ENCODE measurements at regions not wholly inside any gene's neighbourhood (a gene's known extent, or its start where the extent isn't known, plus 50 kb on each side); places are given as distances from the start of the nearest gene placed in this dataset.

DNA sequence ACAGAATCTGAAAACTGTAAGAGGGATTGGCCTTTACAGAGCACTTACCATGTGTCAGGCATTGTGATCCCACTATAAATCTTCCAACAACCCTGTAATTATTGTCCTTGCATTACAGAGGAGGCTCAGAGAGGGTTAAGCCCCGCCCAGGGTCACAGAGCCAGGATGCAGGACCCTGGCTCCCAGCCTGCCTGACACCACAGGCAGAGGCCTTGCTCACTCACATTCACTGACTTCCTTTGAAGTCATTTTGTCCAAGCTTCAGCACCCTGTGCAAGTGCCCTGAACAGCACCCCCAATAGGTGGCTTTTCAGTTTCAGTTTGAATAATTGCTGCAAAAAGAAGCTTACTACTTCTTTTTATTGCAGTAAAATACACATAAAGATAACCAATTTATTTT is 256.8 kb upstream of the NFIA start:
- TF ChIP-seq SIRT6 (IDR thresholded peaks at IDR 0.05; ENCODE audit: low read length) (no peak), POLR2A (IDR thresholded peaks at IDR 0.05; ENCODE audit: control extremely low read depth in 1 of 2, low read depth in 2 of 2, low read length in 2 of 2) (no peak), EZH2 (IDR thresholded peaks at IDR 0.05; ENCODE audit: low read depth, low read length, severe bottlenecking) (no peak), JUN (IDR thresholded peaks at IDR 0.05; ENCODE audit: low read depth, low read length) (no peak), RAD21 (IDR thresholded peaks at IDR 0.05 in 1 of 2, conservative IDR thresholded peaks at IDR 0.05 in 1 of 2; ENCODE audit: low read depth in 2 of 2, low read length in 2 of 2) (0 out of 4 replicates have a peak, but pooled peaks of 1 of the 2 experiments have one; percentile 15), CBX8 (IDR thresholded peaks at IDR 0.05; ENCODE audit: borderline replicate concordance, low read depth, low read length) (no peak), RNF2 (IDR thresholded peaks at IDR 0.05; ENCODE audit: borderline replicate concordance, low read depth, low read length, missing control alignments, poor library complexity, severe bottlenecking) (no peak), GTF2F1 (IDR thresholded peaks at IDR 0.05; ENCODE audit: borderline replicate concordance, low read depth, low read length) (no peak)
- TF ChIP-seq, protein P1, sequence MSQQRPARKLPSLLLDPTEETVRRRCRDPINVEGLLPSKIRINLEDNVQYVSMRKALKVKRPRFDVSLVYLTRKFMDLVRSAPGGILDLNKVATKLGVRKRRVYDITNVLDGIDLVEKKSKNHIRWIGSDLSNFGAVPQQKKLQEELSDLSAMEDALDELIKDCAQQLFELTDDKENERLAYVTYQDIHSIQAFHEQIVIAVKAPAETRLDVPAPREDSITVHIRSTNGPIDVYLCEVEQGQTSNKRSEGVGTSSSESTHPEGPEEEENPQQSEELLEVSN (IDR thresholded peaks at IDR 0.05): no peak
- TF ChIP-seq, protein P2, sequence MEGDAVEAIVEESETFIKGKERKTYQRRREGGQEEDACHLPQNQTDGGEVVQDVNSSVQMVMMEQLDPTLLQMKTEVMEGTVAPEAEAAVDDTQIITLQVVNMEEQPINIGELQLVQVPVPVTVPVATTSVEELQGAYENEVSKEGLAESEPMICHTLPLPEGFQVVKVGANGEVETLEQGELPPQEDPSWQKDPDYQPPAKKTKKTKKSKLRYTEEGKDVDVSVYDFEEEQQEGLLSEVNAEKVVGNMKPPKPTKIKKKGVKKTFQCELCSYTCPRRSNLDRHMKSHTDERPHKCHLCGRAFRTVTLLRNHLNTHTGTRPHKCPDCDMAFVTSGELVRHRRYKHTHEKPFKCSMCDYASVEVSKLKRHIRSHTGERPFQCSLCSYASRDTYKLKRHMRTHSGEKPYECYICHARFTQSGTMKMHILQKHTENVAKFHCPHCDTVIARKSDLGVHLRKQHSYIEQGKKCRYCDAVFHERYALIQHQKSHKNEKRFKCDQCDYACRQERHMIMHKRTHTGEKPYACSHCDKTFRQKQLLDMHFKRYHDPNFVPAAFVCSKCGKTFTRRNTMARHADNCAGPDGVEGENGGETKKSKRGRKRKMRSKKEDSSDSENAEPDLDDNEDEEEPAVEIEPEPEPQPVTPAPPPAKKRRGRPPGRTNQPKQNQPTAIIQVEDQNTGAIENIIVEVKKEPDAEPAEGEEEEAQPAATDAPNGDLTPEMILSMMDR (IDR thresholded peaks at IDR 0.05; ENCODE audit: control extremely low read depth in 1 of 3, insufficient read depth in 1 of 3, low read depth in 1 of 3, low read length in 3 of 3): peak in 1 of 3 experiments; percentile 31; a peak in 1 of 4 replicates

More for the DNA sequence above, 256.8 kb upstream of the NFIA start:
- Histone ChIP-seq H4K8ac (ENCODE audit: extremely low read depth, insufficient read depth, low read length) (peak overlapping the region; percentile 41), H4K20me1 (replicated peaks in 1 of 2; ENCODE audit: control insufficient read depth in 1 of 2, insufficient read depth in 2 of 2, low read length in 2 of 2) (no peaks in the 10 kb centered on the region), H3K79me1 (ENCODE audit: low read depth, low read length) (no peaks in the 10 kb centered on the region), H3K18ac (ENCODE audit: extremely low read depth, low read length) (no peak overlapping the region), H3K9ac (replicated peaks in 1 of 4; ENCODE audit: extremely low read depth in 1 of 4, low read depth in 3 of 4, low read length in 3 of 4) (no peak overlapping the region), H2BK20ac (ENCODE audit: low read length) (no peak overlapping the region), H3K4me2 (ENCODE audit: insufficient read depth in 1 of 2, low read depth in 2 of 2, low read length in 2 of 2) (no peak overlapping the region), H3K4ac (replicated peaks; ENCODE audit: insufficient read length, low read depth, low read length) (no peak overlapping the region), H3K27ac (ENCODE audit: low read depth, low read length) (no peak overlapping the region), H3K79me2 (ENCODE audit: control insufficient read depth in 1 of 2, insufficient read depth in 2 of 2, low read length in 2 of 2) (no peaks in the 10 kb centered on the region), H4K5ac (ENCODE audit: insufficient read length, low read depth, low read length) (no peak overlapping the region), H3K4me1 (replicated peaks in 1 of 4; ENCODE audit: control insufficient read depth in 3 of 4, insufficient read depth in 4 of 4, low read length in 3 of 4) (no peaks in the 10 kb centered on the region), H2BK12ac (ENCODE audit: low read depth, low read length) (no peak overlapping the region), H3K23me2 (ENCODE audit: low read depth, low read length) (no peaks in the 10 kb centered on the region), H2BK5ac (ENCODE audit: low read depth, low read length) (no peak overlapping the region), H2BK120ac (replicated peaks; ENCODE audit: low read depth, low read length) (no peak overlapping the region), H3K14ac (ENCODE audit: insufficient read length) (no peak overlapping the region), H3K4me3 (ENCODE audit: extremely low read depth in 1 of 4, insufficient read depth in 2 of 4, low read depth in 3 of 4, low read length in 4 of 4) (no peak overlapping the region), H2AK5ac (ENCODE audit: low read depth, low read length) (no peak overlapping the region), H4K91ac (replicated peaks; ENCODE audit: insufficient read length, low read length) (no peak overlapping the region), H3K23ac (ENCODE audit: insufficient read length) (no peak overlapping the region), H3K56ac (replicated peaks; ENCODE audit: insufficient read length, low read depth, low read length) (no peak overlapping the region), H3K36me3 (ENCODE audit: control insufficient read depth in 2 of 4, insufficient read depth in 4 of 4, low read length in 3 of 4) (no peaks in the 10 kb centered on the region), H3K27me3 (replicated peaks in 1 of 4; ENCODE audit: control insufficient read depth in 3 of 4, extremely low read depth in 1 of 4, insufficient read depth in 3 of 4, low read length in 3 of 4) (no peaks in the 10 kb centered on the region), H2BK15ac (ENCODE audit: low read length) (no peak overlapping the region), H2AFZ (ENCODE audit: low read length) (peak overlapping the region; percentile 17; the same call in 1 of the 2 replicates), H3K9me3 (ENCODE audit: insufficient read depth in 2 of 2, low read depth in 1 of 2, low read length in 1 of 2) (no peaks in the 10 kb centered on the region)
- ChIA-PET CTCF (ENCODE audit: partially characterized antibody) (interaction anchor here (0.6 to 2.0 kb wide), 6 partner anchors 7 to 1675 kb away, joined by 3 to 7 read pairs (median 3); no protein-coding TSS in a partner anchor), POLR2A (ENCODE audit: partially characterized antibody) (no interaction called here)
- DNase-seq (ENCODE audit: low read depth in 1 of 2, low spot score in 2 of 2): no peak
- FAIRE-seq: no peak
- 75% methylated on average over 1 of the region's 1 CpG; no CpG with 5 or more reads in 1 of the 2 experiments for WGBS, 2 experiments (ENCODE audit: extremely low coverage in 1 of 2, insufficient coverage in 1 of 2, insufficient read length in 1 of 2, insufficient replicate concordance in 2 of 2, low coverage in 1 of 2, low lambda C conversion rate in 2 of 2, missing lambda C conversion rate in 1 of 2)
